ENCODE measurements at regions not wholly inside any gene's neighbourhood (a gene's known extent, or its start where the extent isn't known, plus 50 kb on each side); places are given as distances from the start of the nearest gene placed in this dataset.

GRCh38 chr1:87765681-87766070, 437.0 kb downstream of the LMO4 start:
- H3K4me2 ChIP-seq (ENCODE audit: control insufficient read depth, insufficient read depth): no peak overlapping the region
- H3K36me3 ChIP-seq (ENCODE audit: control insufficient read depth in 2 of 2, insufficient read depth in 2 of 2, low read length in 1 of 2): no peaks in the 10 kb centered on the region
- H3K79me2 ChIP-seq (ENCODE audit: control insufficient read depth, insufficient read depth, low read length): no peaks in the 10 kb centered on the region
- intact Hi-C loops (cut with micrococcal nuclease; ENCODE audit: unreplicated experiment) (no loop called here), in situ Hi-C loops (cut with MboI) (no loop called here)
- no peaks in the 10 kb centered on the region for H3K9me3 ChIP-seq (replicated peaks; ENCODE audit: control insufficient read depth, insufficient read depth, low read length)
- H4K20me1 ChIP-seq (ENCODE audit: control insufficient read depth, insufficient read depth): no peaks in the 10 kb centered on the region
- TF ChIP-seq PAX8 (IDR thresholded peaks at IDR 0.05) (no peak), PKNOX1 (IDR thresholded peaks at IDR 0.05) (no peak), HCFC1 (IDR thresholded peaks at IDR 0.05; ENCODE audit: low read length) (no peak), BMI1 (IDR thresholded peaks at IDR 0.05; ENCODE audit: borderline replicate concordance) (no peak)
- BruUV-seq (replicated peaks): no TSS peak
- ChIA-PET POLR2A (no interaction called here), RAD21 (ENCODE audit: unreplicated experiment) (no interaction called here), SMC1A (ENCODE audit: uncharacterized antibody, unreplicated experiment) (interaction anchor here (1.4 kb wide), 1 partner anchor 15 kb away, joined by 3 read pairs; no protein-coding TSS in a partner anchor), CTCF (no interaction called here)
- WGBS (ENCODE audit: insufficient coverage, insufficient replicate concordance, low lambda C conversion rate, missing lambda C conversion rate): 0% methylated on average over 1 of the region's 1 CpG
- H3K9ac ChIP-seq (ENCODE audit: control insufficient read depth, insufficient read depth, low read length): no peak overlapping the region
- no peak overlapping the region for H2AFZ ChIP-seq (ENCODE audit: control insufficient read depth, low read depth, low read length)
- no peaks in the 10 kb centered on the region for H3K4me1 ChIP-seq (ENCODE audit: control insufficient read depth, insufficient read depth, low read length)
- H3K4me3 ChIP-seq: no peak overlapping the region
- ATAC-seq (no peak), FAIRE-seq (no peak), DNase-seq (ENCODE audit: low read depth, low spot score) (no peak)
- no peak overlapping the region for H3K27ac ChIP-seq (ENCODE audit: control insufficient read depth, insufficient read depth)
- H3K27me3 ChIP-seq (replicated peaks in 1 of 2; ENCODE audit: control insufficient read depth in 2 of 2, insufficient read depth in 2 of 2, low read length in 1 of 2): no peaks in the 10 kb centered on the region

- Histone ChIP-seq H3K79me2 (ENCODE audit: control insufficient read depth, insufficient read depth, low read length) (no peaks in the 10 kb centered on the region), H2AFZ (ENCODE audit: control insufficient read depth, low read depth, low read length) (no peak overlapping the region), H3K9ac (ENCODE audit: control insufficient read depth, insufficient read depth, low read length) (no peak overlapping the region), H3K36me3 (ENCODE audit: control insufficient read depth in 2 of 2, insufficient read depth in 2 of 2, low read length in 1 of 2) (no peaks in the 10 kb centered on the region), H4K20me1 (ENCODE audit: control insufficient read depth, insufficient read depth) (no peaks in the 10 kb centered on the region), H3K9me3 (replicated peaks; ENCODE audit: control insufficient read depth, insufficient read depth, low read length) (no peaks in the 10 kb centered on the region), H3K4me3 (no peak overlapping the region), H3K4me2 (ENCODE audit: control insufficient read depth, insufficient read depth) (no peak overlapping the region), H3K27me3 (replicated peaks in 1 of 2; ENCODE audit: control insufficient read depth in 2 of 2, insufficient read depth in 2 of 2, low read length in 1 of 2) (no peaks in the 10 kb centered on the region), H3K27ac (ENCODE audit: control insufficient read depth, insufficient read depth) (no peak overlapping the region), H3K4me1 (ENCODE audit: control insufficient read depth, insufficient read depth, low read length) (no peaks in the 10 kb centered on the region)
- SMC1A ChIA-PET (ENCODE audit: uncharacterized antibody, unreplicated experiment): interaction anchor here (1.4 kb wide), 1 partner anchor 16 kb away, joined by 3 read pairs; no protein-coding TSS in a partner anchor
- ATAC-seq (no peak), DNase-seq (ENCODE audit: low read depth, low spot score) (no peak), FAIRE-seq (no peak)
- RAD21 ChIA-PET (ENCODE audit: unreplicated experiment): no interaction called here
- in situ Hi-C loops (cut with MboI) (no loop called here), intact Hi-C loops (cut with micrococcal nuclease; ENCODE audit: unreplicated experiment) (no loop called here)
- WGBS (ENCODE audit: insufficient coverage, insufficient replicate concordance, low lambda C conversion rate, missing lambda C conversion rate): 0% methylated on average over 1 of the region's 1 CpG
- POLR2A ChIA-PET: no interaction called here
- CTCF ChIA-PET: interaction anchor here (0.6 kb wide), 1 partner anchor 146 kb away, joined by 3 read pairs; no protein-coding TSS in a partner anchor
- BruUV-seq (replicated peaks): no TSS peak
- TF ChIP-seq ZBTB33 (IDR thresholded peaks at IDR 0.05): no peak
- TF ChIP-seq USF2 (IDR thresholded peaks at IDR 0.05; ENCODE audit: borderline replicate concordance, low read depth, low read length): no peak
- TF ChIP-seq RCOR1 (conservative IDR thresholded peaks at IDR 0.05; ENCODE audit: low read depth, low read length): no peak
- no peak for TF ChIP-seq PAX5 (IDR thresholded peaks at IDR 0.05; ENCODE audit: borderline replicate concordance, low read depth, low read length)
- TF ChIP-seq EZH2 (IDR thresholded peaks at IDR 0.05; ENCODE audit: borderline replicate concordance, control insufficient read depth, low read depth, low read length): no peak
- TF ChIP-seq MEF2B (IDR thresholded peaks at IDR 0.05; ENCODE audit: partially characterized antibody, poor library complexity, severe bottlenecking): no peak
- no peak for TF ChIP-seq MTA2 (IDR thresholded peaks at IDR 0.05; ENCODE audit: low read depth)
- no peak for TF ChIP-seq ZBED1 (IDR thresholded peaks at IDR 0.05; ENCODE audit: borderline replicate concordance)
- TF ChIP-seq ESRRA (IDR thresholded peaks at IDR 0.05; ENCODE audit: low read length): no peak
- no peak for TF ChIP-seq SREBF1 (IDR thresholded peaks at IDR 0.05; ENCODE audit: low read length)
- no peak for TF ChIP-seq MXI1 (IDR thresholded peaks at IDR 0.05; ENCODE audit: low read depth, low read length)
These were observed 438.1 kb downstream of the LMO4 start for GRCh38 chr1:87766737-87767136.

Measured in GM12878 (cell line).